GM21737 (cell line): ENCODE measurements at regions not wholly inside any gene's neighbourhood (a gene's known extent, or its start where the extent isn't known, plus 50 kb on each side); places are given as distances from the start of the nearest gene placed in this dataset.

Experiments used
- ATAC-seq: cut with Tn5 transposase; IDR thresholded peaks from one replicate; pipeline ENCODE4 v1.9.1; 2021; ENCODE audit warnings: mild to moderate bottlenecking, moderate library complexity; ENCODE audit not compliant: unreplicated experiment

- no peak for ATAC-seq
These were observed 454.6 kb upstream of the SORCS1 start for GRCh38 chr10:107619139-107619538.

GRCh38 chr10:107618504-107618994 lies 454.0 kb upstream of the SORCS1 start:
- ATAC-seq, result no peak

GRCh38 chr10:107616463-107617410 lies 452.2 kb upstream of the SORCS1 start:
- no peak for ATAC-seq

- ATAC-seq, result no peak
These were observed 451.5 kb upstream of the SORCS1 start for GRCh38 chr10:107616031-107616430.

GRCh38 chr10:107614939-107615685 lies 450.6 kb upstream of the SORCS1 start:
- no peak for ATAC-seq

- no peak for ATAC-seq
These were observed 446.6 kb upstream of the SORCS1 start for GRCh38 chr10:107611115-107611514.

GRCh38 chr10:107589081-107589480 lies 424.6 kb upstream of the SORCS1 start:
- ATAC-seq, result no peak

GRCh38 chr10:107585630-107586029 lies 421.1 kb upstream of the SORCS1 start:
- ATAC-seq, result no peak

- ATAC-seq, result no peak
These were observed 419.5 kb upstream of the SORCS1 start for GRCh38 chr10:107583974-107584373.

GRCh38 chr10:107579970-107580369 lies 415.5 kb upstream of the SORCS1 start:
- no peak for ATAC-seq

GRCh38 chr10:107577221-107577620 lies 412.7 kb upstream of the SORCS1 start:
- no peak for ATAC-seq

GRCh38 chr10:107576746-107577145 lies 412.2 kb upstream of the SORCS1 start:
- no peak for ATAC-seq

GRCh38 chr10:107565014-107565413 lies 400.5 kb upstream of the SORCS1 start:
- ATAC-seq, result no peak

GRCh38 chr10:107561136-107561650 lies 396.7 kb upstream of the SORCS1 start:
- no peak for ATAC-seq

- ATAC-seq, result no peak
These were observed 393.4 kb upstream of the SORCS1 start for GRCh38 chr10:107557916-107558315.

- ATAC-seq, result no peak
These were observed 389.8 kb upstream of the SORCS1 start for GRCh38 chr10:107554333-107554732.

GRCh38 chr10:107553470-107553869 lies 389.0 kb upstream of the SORCS1 start:
- no peak for ATAC-seq

GRCh38 chr10:107552963-107553362 lies 388.5 kb upstream of the SORCS1 start:
- ATAC-seq, result no peak

- no peak for ATAC-seq
These were observed 383.8 kb upstream of the SORCS1 start for GRCh38 chr10:107548301-107548700.

GRCh38 chr10:107546986-107547385 lies 382.5 kb upstream of the SORCS1 start:
- ATAC-seq, result no peak

- ATAC-seq, result no peak
These were observed 381.8 kb upstream of the SORCS1 start for GRCh38 chr10:107546284-107546683.

- no peak for ATAC-seq
These were observed 381.2 kb upstream of the SORCS1 start for GRCh38 chr10:107545717-107546116.
